ENCODE measurements at regions not wholly inside any gene's neighbourhood (a gene's known extent, or its start where the extent isn't known, plus 50 kb on each side); places are given as distances from the start of the nearest gene placed in this dataset.

- TF ChIP-seq ZNF792 (tag by site-specific recombination; IDR thresholded peaks at IDR 0.05) (no peak), ZBTB49 (tag by site-specific recombination; IDR thresholded peaks at IDR 0.05; ENCODE audit: low read depth) (no peak), CTCF (tag by site-specific recombination; IDR thresholded peaks at IDR 0.05) (no peak), AEBP2 (tag by site-specific recombination; IDR thresholded peaks at IDR 0.05; ENCODE audit: borderline replicate concordance) (no peak), ZNF175 (tag by site-specific recombination; IDR thresholded peaks at IDR 0.05) (no peak), ZNF837 (tag by site-specific recombination; IDR thresholded peaks at IDR 0.05) (no peak), PATZ1 (tag by site-specific recombination; IDR thresholded peaks at IDR 0.05) (no peak)
These were observed 235.1 kb upstream of the RREB1 start for GRCh38 chr6:6872459-6873344.

Data from HEK293 (cell line).